Choroid plexus epithelial cell (primary cell): ENCODE measurements at regions not wholly inside any gene's neighbourhood (a gene's known extent, or its start where the extent isn't known, plus 50 kb on each side); places are given as distances from the start of the nearest gene placed in this dataset.

ENCODE experiments used
- DNase-seq: peaks from one replicate; pipeline ENCODE4 v3.0.0-alpha.2; 2010; ENCODE audit warnings: low read depth
- H3K4me3 ChIP-seq: 2 replicates; pipeline ENCODE4 v1.5.1; 2011; ENCODE audit warnings: low read depth, mild to moderate bottlenecking, control low read depth, low read length, moderate library complexity
- CTCF ChIP-seq: conservative IDR thresholded peaks from 2 replicates; pipeline ENCODE4 v1.5.1; 2011; ENCODE audit warnings: low read depth, mild to moderate bottlenecking, control low read depth, inconsistent platforms, low read length, moderate library complexity

- no peak for TF ChIP-seq CTCF
- no peak overlapping the region for H3K4me3 ChIP-seq
Observed at GRCh38 chr9:2340046-2340760, 281.4 kb upstream of the VLDLR start.

GRCh38 chr9:2341126-2341525 lies 280.5 kb upstream of the VLDLR start:
- H3K4me3 ChIP-seq = no peak overlapping the region
- TF ChIP-seq CTCF = no peak
- no peak for DNase-seq

More at GRCh38 chr9:2340046-2340760, 281.4 kb upstream of the VLDLR start:
- DNase-seq = peak; percentile 31

- TF ChIP-seq CTCF = no peak
- no peak overlapping the region for H3K4me3 ChIP-seq
- no peak for DNase-seq
Observed at GRCh38 chr9:2341956-2342355, 279.6 kb upstream of the VLDLR start.

GRCh38 chr9:2343756-2344155 lies 277.8 kb upstream of the VLDLR start:
- TF ChIP-seq CTCF = no peak
- DNase-seq = no peak
- H3K4me3 ChIP-seq = no peak overlapping the region

GRCh38 chr9:2344436-2344835 lies 277.2 kb upstream of the VLDLR start:
- no peak for DNase-seq
- TF ChIP-seq CTCF = no peak
- H3K4me3 ChIP-seq = no peak overlapping the region

GRCh38 chr9:2345013-2345412 lies 276.6 kb upstream of the VLDLR start:
- no peak for TF ChIP-seq CTCF
- DNase-seq = no peak

GRCh38 chr9:2346277-2346913 lies 275.2 kb upstream of the VLDLR start:
- no peak for DNase-seq
- H3K4me3 ChIP-seq = no peak overlapping the region
- TF ChIP-seq CTCF = no peak

More at GRCh38 chr9:2345013-2345412, 276.6 kb upstream of the VLDLR start:
- H3K4me3 ChIP-seq = no peak overlapping the region
